HepG2 (cell line): ENCODE measurements at regions not wholly inside any gene's neighbourhood (a gene's known extent, or its start where the extent isn't known, plus 50 kb on each side); places are given as distances from the start of the nearest gene placed in this dataset.

Source experiments
- ELF1 ChIP-seq: sonication (generic); formaldehyde crosslinking; IDR thresholded peaks from 2 replicates; pipeline ENCODE4 v1.4.0; 2020; ENCODE audit warnings: missing genetic modification reagents
- EZH2 ChIP-seq: conservative IDR thresholded peaks from 2 replicates; pipeline ENCODE4 v1.6.1; 2012; ENCODE audit warnings: mild to moderate bottlenecking, low read depth, low read length, moderate library complexity
- FOXK2 ChIP-seq: fragments of 450-650 bp; IDR thresholded peaks from 2 replicates; pipeline ENCODE4 v1.6.1; 2016
- RELA ChIP-seq: sonication (generic); formaldehyde crosslinking; IDR thresholded peaks from 2 replicates; pipeline ENCODE4 v1.4.0; 2020; ENCODE audit warnings: missing genetic modification reagents
- ZNF101 ChIP-seq: sonication (generic); formaldehyde crosslinking; IDR thresholded peaks from 2 replicates; pipeline ENCODE4 v1.4.0; 2020; ENCODE audit warnings: mild to moderate bottlenecking, low read depth, missing genetic modification reagents, borderline replicate concordance
- ZNF207 ChIP-seq: fragments of 450-650 bp; IDR thresholded peaks from 2 replicates; pipeline ENCODE4 v1.6.1; 2016; ENCODE audit warnings: antibody characterized with exemption, borderline replicate concordance
- TF ChIP-seq, protein P1 (sequence below): IDR thresholded peaks from 2 replicates; pipeline ENCODE4 v1.6.1; 2012; ENCODE audit warnings: low read length, improper control_type of control experiment
- TF ChIP-seq, protein P2 (sequence below): sonication (generic); formaldehyde crosslinking; IDR thresholded peaks from 2 replicates; pipeline ENCODE4 v1.5.0; 2020; ENCODE audit warnings: missing genetic modification reagents
- TF ChIP-seq, protein P3 (sequence below): fragments of 450-650 bp; IDR thresholded peaks from 2 replicates; pipeline ENCODE4 v1.6.1; 2017; ENCODE audit warnings: mild to moderate bottlenecking
- TF ChIP-seq, protein P4 (sequence below): sonication (generic); formaldehyde crosslinking; IDR thresholded peaks from 2 replicates; pipeline ENCODE4 v1.4.0; 2020; ENCODE audit warnings: missing genetic modification reagents, borderline replicate concordance

DNA sequence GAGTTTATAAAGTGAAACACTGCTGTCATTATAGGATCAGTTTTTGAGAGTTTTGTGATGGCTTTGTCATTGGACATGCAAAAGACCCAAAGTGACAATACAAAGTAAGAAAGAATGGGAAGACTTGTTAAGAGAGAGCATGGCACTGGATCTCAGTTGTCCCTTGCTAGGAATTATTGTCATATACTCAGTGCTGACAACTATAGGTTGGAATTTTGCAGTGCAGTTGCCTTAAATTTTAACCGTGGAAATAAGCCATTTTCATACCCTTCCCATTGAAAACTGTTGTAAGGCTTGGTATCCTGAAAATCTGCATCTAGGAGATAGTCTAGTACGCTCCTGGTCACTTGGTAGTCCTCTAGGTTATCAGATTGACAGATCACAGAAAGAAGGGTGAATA is 1156.7 kb downstream of the GATA3 start:
- TF ChIP-seq, protein P1, sequence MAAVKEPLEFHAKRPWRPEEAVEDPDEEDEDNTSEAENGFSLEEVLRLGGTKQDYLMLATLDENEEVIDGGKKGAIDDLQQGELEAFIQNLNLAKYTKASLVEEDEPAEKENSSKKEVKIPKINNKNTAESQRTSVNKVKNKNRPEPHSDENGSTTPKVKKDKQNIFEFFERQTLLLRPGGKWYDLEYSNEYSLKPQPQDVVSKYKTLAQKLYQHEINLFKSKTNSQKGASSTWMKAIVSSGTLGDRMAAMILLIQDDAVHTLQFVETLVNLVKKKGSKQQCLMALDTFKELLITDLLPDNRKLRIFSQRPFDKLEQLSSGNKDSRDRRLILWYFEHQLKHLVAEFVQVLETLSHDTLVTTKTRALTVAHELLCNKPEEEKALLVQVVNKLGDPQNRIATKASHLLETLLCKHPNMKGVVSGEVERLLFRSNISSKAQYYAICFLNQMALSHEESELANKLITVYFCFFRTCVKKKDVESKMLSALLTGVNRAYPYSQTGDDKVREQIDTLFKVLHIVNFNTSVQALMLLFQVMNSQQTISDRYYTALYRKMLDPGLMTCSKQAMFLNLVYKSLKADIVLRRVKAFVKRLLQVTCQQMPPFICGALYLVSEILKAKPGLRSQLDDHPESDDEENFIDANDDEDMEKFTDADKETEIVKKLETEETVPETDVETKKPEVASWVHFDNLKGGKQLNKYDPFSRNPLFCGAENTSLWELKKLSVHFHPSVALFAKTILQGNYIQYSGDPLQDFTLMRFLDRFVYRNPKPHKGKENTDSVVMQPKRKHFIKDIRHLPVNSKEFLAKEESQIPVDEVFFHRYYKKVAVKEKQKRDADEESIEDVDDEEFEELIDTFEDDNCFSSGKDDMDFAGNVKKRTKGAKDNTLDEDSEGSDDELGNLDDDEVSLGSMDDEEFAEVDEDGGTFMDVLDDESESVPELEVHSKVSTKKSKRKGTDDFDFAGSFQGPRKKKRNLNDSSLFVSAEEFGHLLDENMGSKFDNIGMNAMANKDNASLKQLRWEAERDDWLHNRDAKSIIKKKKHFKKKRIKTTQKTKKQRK: no peak
- TF ChIP-seq ZNF207: no peak
- TF ChIP-seq EZH2: no peak
- TF ChIP-seq ZNF101 (CRISPR knock-in tag): no peak
- TF ChIP-seq, protein P2, sequence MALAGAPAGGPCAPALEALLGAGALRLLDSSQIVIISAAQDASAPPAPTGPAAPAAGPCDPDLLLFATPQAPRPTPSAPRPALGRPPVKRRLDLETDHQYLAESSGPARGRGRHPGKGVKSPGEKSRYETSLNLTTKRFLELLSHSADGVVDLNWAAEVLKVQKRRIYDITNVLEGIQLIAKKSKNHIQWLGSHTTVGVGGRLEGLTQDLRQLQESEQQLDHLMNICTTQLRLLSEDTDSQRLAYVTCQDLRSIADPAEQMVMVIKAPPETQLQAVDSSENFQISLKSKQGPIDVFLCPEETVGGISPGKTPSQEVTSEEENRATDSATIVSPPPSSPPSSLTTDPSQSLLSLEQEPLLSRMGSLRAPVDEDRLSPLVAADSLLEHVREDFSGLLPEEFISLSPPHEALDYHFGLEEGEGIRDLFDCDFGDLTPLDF (CRISPR knock-in tag): no peak
- TF ChIP-seq ELF1: no peak
- no peak for TF ChIP-seq FOXK2
- TF ChIP-seq, protein P3, sequence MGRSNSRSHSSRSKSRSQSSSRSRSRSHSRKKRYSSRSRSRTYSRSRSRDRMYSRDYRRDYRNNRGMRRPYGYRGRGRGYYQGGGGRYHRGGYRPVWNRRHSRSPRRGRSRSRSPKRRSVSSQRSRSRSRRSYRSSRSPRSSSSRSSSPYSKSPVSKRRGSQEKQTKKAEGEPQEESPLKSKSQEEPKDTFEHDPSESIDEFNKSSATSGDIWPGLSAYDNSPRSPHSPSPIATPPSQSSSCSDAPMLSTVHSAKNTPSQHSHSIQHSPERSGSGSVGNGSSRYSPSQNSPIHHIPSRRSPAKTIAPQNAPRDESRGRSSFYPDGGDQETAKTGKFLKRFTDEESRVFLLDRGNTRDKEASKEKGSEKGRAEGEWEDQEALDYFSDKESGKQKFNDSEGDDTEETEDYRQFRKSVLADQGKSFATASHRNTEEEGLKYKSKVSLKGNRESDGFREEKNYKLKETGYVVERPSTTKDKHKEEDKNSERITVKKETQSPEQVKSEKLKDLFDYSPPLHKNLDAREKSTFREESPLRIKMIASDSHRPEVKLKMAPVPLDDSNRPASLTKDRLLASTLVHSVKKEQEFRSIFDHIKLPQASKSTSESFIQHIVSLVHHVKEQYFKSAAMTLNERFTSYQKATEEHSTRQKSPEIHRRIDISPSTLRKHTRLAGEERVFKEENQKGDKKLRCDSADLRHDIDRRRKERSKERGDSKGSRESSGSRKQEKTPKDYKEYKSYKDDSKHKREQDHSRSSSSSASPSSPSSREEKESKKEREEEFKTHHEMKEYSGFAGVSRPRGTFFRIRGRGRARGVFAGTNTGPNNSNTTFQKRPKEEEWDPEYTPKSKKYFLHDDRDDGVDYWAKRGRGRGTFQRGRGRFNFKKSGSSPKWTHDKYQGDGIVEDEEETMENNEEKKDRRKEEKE: no peak
- TF ChIP-seq RELA (CRISPR knock-in tag): no peak
- TF ChIP-seq, protein P4, sequence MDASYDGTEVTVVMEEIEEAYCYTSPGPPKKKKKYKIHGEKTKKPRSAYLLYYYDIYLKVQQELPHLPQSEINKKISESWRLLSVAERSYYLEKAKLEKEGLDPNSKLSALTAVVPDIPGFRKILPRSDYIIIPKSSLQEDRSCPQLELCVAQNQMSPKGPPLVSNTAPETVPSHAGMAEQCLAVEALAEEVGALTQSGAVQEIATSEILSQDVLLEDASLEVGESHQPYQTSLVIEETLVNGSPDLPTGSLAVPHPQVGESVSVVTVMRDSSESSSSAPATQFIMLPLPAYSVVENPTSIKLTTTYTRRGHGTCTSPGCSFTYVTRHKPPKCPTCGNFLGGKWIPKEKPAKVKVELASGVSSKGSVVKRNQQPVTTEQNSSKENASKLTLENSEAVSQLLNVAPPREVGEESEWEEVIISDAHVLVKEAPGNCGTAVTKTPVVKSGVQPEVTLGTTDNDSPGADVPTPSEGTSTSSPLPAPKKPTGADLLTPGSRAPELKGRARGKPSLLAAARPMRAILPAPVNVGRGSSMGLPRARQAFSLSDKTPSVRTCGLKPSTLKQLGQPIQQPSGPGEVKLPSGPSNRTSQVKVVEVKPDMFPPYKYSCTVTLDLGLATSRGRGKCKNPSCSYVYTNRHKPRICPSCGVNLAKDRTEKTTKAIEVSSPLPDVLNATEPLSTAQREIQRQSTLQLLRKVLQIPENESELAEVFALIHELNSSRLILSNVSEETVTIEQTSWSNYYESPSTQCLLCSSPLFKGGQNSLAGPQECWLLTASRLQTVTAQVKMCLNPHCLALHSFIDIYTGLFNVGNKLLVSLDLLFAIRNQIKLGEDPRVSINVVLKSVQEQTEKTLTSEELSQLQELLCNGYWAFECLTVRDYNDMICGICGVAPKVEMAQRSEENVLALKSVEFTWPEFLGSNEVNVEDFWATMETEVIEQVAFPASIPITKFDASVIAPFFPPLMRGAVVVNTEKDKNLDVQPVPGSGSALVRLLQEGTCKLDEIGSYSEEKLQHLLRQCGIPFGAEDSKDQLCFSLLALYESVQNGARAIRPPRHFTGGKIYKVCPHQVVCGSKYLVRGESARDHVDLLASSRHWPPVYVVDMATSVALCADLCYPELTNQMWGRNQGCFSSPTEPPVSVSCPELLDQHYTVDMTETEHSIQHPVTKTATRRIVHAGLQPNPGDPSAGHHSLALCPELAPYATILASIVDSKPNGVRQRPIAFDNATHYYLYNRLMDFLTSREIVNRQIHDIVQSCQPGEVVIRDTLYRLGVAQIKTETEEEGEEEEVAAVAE (CRISPR knock-in tag): no peak
